GM12878 (cell line): ENCODE measurements at regions not wholly inside any gene's neighbourhood (a gene's known extent, or its start where the extent isn't known, plus 50 kb on each side); places are given as distances from the start of the nearest gene placed in this dataset.

Experiments
- BHLHE40 ChIP-seq, 2 experiments: fragments of 450-650 bp in 1 of 2; IDR thresholded peaks; 2 replicates each; pipeline ENCODE4 v1.6.1; 2011 to 2017; ENCODE audit warnings: low read depth in 2 of 2, borderline replicate concordance in 1 of 2, improper control_type of control experiment in 1 of 2, low read length in 1 of 2, mild to moderate bottlenecking in 1 of 2
- CHD2 ChIP-seq: IDR thresholded peaks from 2 replicates; pipeline ENCODE4 v1.6.1; 2011; ENCODE audit warnings: low read depth, low read length, improper control_type of control experiment, borderline replicate concordance
- CTCF ChIP-seq, 3 experiments: IDR thresholded peaks in 2 of 3; conservative IDR thresholded peaks in 1 of 3; 2 replicates each; pipeline ENCODE4 v1.5.1; 2011; ENCODE audit warnings: low read depth in 3 of 3, low read length in 3 of 3, mild to moderate bottlenecking in 3 of 3, control low read depth in 2 of 3, moderate library complexity in 2 of 3, inconsistent platforms in 1 of 3, mixed read lengths in 1 of 3; ENCODE audit not compliant: control insufficient read depth in 2 of 3, insufficient read depth in 1 of 3; ENCODE audit errors: extremely low read depth in 1 of 3
- RAD51 ChIP-seq: fragments of 450-650 bp; IDR thresholded peaks from 2 replicates; pipeline ENCODE4 v1.6.1; 2016; ENCODE audit warnings: moderate library complexity, mild to moderate bottlenecking, inconsistent platforms
- SIN3A ChIP-seq: IDR thresholded peaks from 2 replicates; pipeline ENCODE4 v1.6.1; 2012; ENCODE audit warnings: low read depth, low read length, improper control_type of control experiment
- SP1 ChIP-seq: IDR thresholded peaks from one replicate; pipeline ENCODE4 v1.6.1; 2011; ENCODE audit warnings: low read depth, low read length

DNA sequence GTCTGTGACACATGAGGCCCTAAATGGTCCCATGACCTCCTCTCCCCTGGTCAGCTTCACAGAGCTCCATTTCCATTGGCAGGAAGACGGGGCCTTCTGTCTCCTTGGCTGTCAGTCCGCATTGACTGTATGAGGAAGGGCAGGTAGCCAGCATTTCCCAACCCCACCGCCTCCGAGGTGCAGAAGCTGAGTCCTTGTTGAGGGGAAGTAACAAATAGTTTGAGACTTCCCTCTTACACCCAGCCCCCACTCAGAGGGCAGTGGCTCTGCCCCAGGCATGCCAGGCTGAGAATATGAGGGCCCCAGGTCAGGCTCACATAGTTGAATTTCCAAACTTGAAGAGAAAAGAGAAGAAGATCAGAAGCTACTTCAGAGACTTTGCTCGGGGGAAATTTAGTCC, 611.1 kb downstream of the BRD1 start:
- TF ChIP-seq CTCF (IDR thresholded peaks at IDR 0.05 in 2 of 3, conservative IDR thresholded peaks at IDR 0.05 in 1 of 3; ENCODE audit: control insufficient read depth in 2 of 3, extremely low read depth in 1 of 3, insufficient read depth in 1 of 3, low read depth in 3 of 3, low read length in 3 of 3) (no peak), CHD2 (no peak), SIN3A (no peak), BHLHE40 (IDR thresholded peaks at IDR 0.05; ENCODE audit: borderline replicate concordance in 1 of 2, low read depth in 2 of 2, low read length in 1 of 2) (no peak), SP1 (no peak), RAD51 (no peak)
